WTC11 (cell line): ENCODE measurements at regions not wholly inside any gene's neighbourhood (a gene's known extent, or its start where the extent isn't known, plus 50 kb on each side); places are given as distances from the start of the nearest gene placed in this dataset.

Experiments
- CTCF ChIP-seq: fragments of 200-600 bp; IDR thresholded peaks from 2 replicates; pipeline ENCODE4 v1.8.0; 2022; ENCODE audit warnings: antibody characterized with exemption
- IRF2 ChIP-seq: sonication (generic); formaldehyde crosslinking; IDR thresholded peaks from 2 replicates; pipeline ENCODE4 v1.8.0; 2022; ENCODE audit warnings: low read depth, missing genetic modification reagents, borderline replicate concordance
- NFYB ChIP-seq: sonication (generic); formaldehyde crosslinking; conservative IDR thresholded peaks from 2 replicates; pipeline ENCODE4 v1.8.0; 2022; ENCODE audit warnings: low read depth, missing genetic modification reagents
- NR2C2 ChIP-seq: sonication (generic); formaldehyde crosslinking; IDR thresholded peaks from 2 replicates; pipeline ENCODE4 v1.8.0; 2022; ENCODE audit warnings: mild to moderate bottlenecking, missing genetic modification reagents
- TEAD4 ChIP-seq: sonication (generic); formaldehyde crosslinking; IDR thresholded peaks from 2 replicates; pipeline ENCODE4 v1.8.0; 2022; ENCODE audit warnings: mild to moderate bottlenecking, missing genetic modification reagents

GRCh38 chr2:103327386-103327785, 565.6 kb downstream of the TMEM182 start:
- TF ChIP-seq IRF2 (CRISPR knock-in tag) (no peak), NFYB (CRISPR knock-in tag) (no peak), NR2C2 (CRISPR knock-in tag) (no peak), TEAD4 (CRISPR knock-in tag) (no peak), CTCF (no peak)
